ENCODE measurements at regions not wholly inside any gene's neighbourhood (a gene's known extent, or its start where the extent isn't known, plus 50 kb on each side); places are given as distances from the start of the nearest gene placed in this dataset.

- H3K4me1 ChIP-seq (ENCODE audit: control insufficient read depth, extremely low read depth, insufficient read depth, low read length) = no peaks in the 10 kb centered on the region
- POLR2A ChIA-PET = no interaction called here
- FAIRE-seq (no peak), DNase-seq (ENCODE audit: low read depth, low spot score) (no peak)
- no peaks in the 10 kb centered on the region for H3K79me2 ChIP-seq (ENCODE audit: control insufficient read depth, insufficient read depth, low read length)
- H3K36me3 ChIP-seq (ENCODE audit: control insufficient read depth in 2 of 2, extremely low read depth in 1 of 2, insufficient read depth in 2 of 2, low read length in 2 of 2) = no peaks in the 10 kb centered on the region
- H3K27ac ChIP-seq (ENCODE audit: insufficient read depth, low read depth, low read length) = no peak overlapping the region
- H3K9me1 ChIP-seq (replicated peaks; ENCODE audit: control insufficient read depth, extremely low read depth, insufficient read depth, low read length) = no peaks in the 10 kb centered on the region
- no peaks in the 10 kb centered on the region for H3K9me3 ChIP-seq (replicated peaks; ENCODE audit: control insufficient read depth, insufficient read depth, low read length)
- intact Hi-C loops (cut with micrococcal nuclease) = no loop called here
- no peak for TF ChIP-seq MAX (IDR thresholded peaks at IDR 0.05; ENCODE audit: insufficient read depth, insufficient read length)
- TF ChIP-seq CTCF (IDR thresholded peaks at IDR 0.05; ENCODE audit: extremely low read depth in 1 of 2, insufficient read depth in 1 of 2, low read depth in 1 of 2, low read length in 2 of 2) = no peak
- TF ChIP-seq GATA2 (IDR thresholded peaks at IDR 0.05; ENCODE audit: insufficient read depth, insufficient read length, low read depth, low read length) = no peak
- TF ChIP-seq EZH2 (IDR thresholded peaks at IDR 0.05; ENCODE audit: borderline replicate concordance, low read depth, low read length, severe bottlenecking) = no peak
- TF ChIP-seq FOS (IDR thresholded peaks at IDR 0.05; ENCODE audit: borderline replicate concordance, insufficient read depth, low read length) = no peak
- no peak for TF ChIP-seq JUN (IDR thresholded peaks at IDR 0.05; ENCODE audit: borderline replicate concordance, insufficient read depth, insufficient read length, low read depth)
- no peak for TF ChIP-seq POLR2A (IDR thresholded peaks at IDR 0.05; ENCODE audit: low read depth, low read length)
- no peak for TF ChIP-seq POLR2AphosphoS5 (IDR thresholded peaks at IDR 0.05; ENCODE audit: insufficient read depth, low read depth, low read length)
- TF ChIP-seq MYC (IDR thresholded peaks at IDR 0.05; ENCODE audit: low read depth, low read length) = no peak
- H3K4me2 ChIP-seq (ENCODE audit: insufficient read depth, low read length) = no peak overlapping the region
- H3K9ac ChIP-seq (replicated peaks; ENCODE audit: extremely low read depth, insufficient read depth, low read length) = no peak overlapping the region
- no peaks in the 10 kb centered on the region for H3K27me3 ChIP-seq (ENCODE audit: control insufficient read depth in 2 of 2, insufficient read depth in 2 of 2, low read length in 2 of 2)
- CTCF ChIA-PET = no interaction called here
- BruUV-seq (replicated peaks) = no TSS peak
- no peak overlapping the region for H3K4me3 ChIP-seq (replicated peaks in 1 of 3; ENCODE audit: insufficient read depth in 1 of 3, low read depth in 1 of 3, low read length in 3 of 3)
- H2AFZ ChIP-seq (ENCODE audit: low read depth, low read length) = no peak overlapping the region
- H4K20me1 ChIP-seq (replicated peaks; ENCODE audit: control insufficient read depth, extremely low read depth, insufficient read depth, low read length) = no peaks in the 10 kb centered on the region
- dilution Hi-C loops (cut with MboI; ENCODE audit: extremely low pct_ligation_motif_present, low sequenced_read_pairs) = no loop called here
Measured at GRCh38 chr3:10597733-10598132, 92.3 kb upstream of the ATP2B2 start.
